Gastroesophageal sphincter (tissue), 4 donors: ENCODE measurements at regions not wholly inside any gene's neighbourhood (a gene's known extent, or its start where the extent isn't known, plus 50 kb on each side); places are given as distances from the start of the nearest gene placed in this dataset.
A peak's percentile ranks its signal among the peaks of the same experiment; 100 is the strongest.

Source experiments
- ATAC-seq: fragments of 150-250 bp; one replicate; pipeline ENCODE4 v1.9.1; 2016; ENCODE audit warnings: mild to moderate bottlenecking, moderate library complexity
- H3K27ac ChIP-seq, 4 donors: fragments of 200-600 bp; sonication (generic) in 3 of 4; 1 replicate in 3 of 4; 2 replicates in 1 of 4; pipeline ENCODE4 v1.5.1; 2016 to 2019
- H3K27me3 ChIP-seq: fragments of 200-600 bp; sonication (generic); one replicate; pipeline ENCODE4 v1.5.1; 2019
- H3K36me3 ChIP-seq, 2 donors: fragments of 200-600 bp; sonication (generic); one replicate each; pipeline ENCODE4 v1.5.1; 2019; ENCODE audit warnings: control low read depth in 1 of 2
- H3K4me1 ChIP-seq, 3 donors: fragments of 200-600 bp; sonication (generic); 1 replicate in 2 of 3; 2 replicates in 1 of 3; pipeline ENCODE4 v1.5.1; 2016 to 2019; ENCODE audit warnings: control low read depth in 2 of 3
- H3K4me3 ChIP-seq, 2 donors: fragments of 200-600 bp; sonication (generic); one replicate each; pipeline ENCODE4 v1.5.1; 2019; ENCODE audit warnings: mild to moderate bottlenecking in 1 of 2, moderate library complexity in 1 of 2
- H3K9me3 ChIP-seq, 3 donors: fragments of 200-600 bp; sonication (generic); one replicate each; pipeline ENCODE4 v1.5.1; 2017 to 2019; ENCODE audit warnings: control low read depth in 2 of 3
- CTCF ChIP-seq, 4 experiments: fragments of 200-600 bp in 2 of 4; fragments of 450-650 bp in 2 of 4; sonication (generic) in 1 of 4; IDR thresholded peaks; one replicate each; pipeline ENCODE4 v1.5.1; 2017 to 2019; ENCODE audit warnings: antibody characterized with exemption in 4 of 4, mild to moderate bottlenecking in 2 of 4, moderate library complexity in 2 of 4
- EP300 ChIP-seq: sonication (generic); formaldehyde crosslinking; IDR thresholded peaks from one replicate; pipeline ENCODE4 v1.6.1; 2017; ENCODE audit warnings: antibody characterized with exemption, mild to moderate bottlenecking
- POLR2A ChIP-seq, 2 donors: fragments of 450-650 bp; IDR thresholded peaks; one replicate each; pipeline ENCODE4 v1.6.1; 2017; ENCODE audit warnings: antibody characterized with exemption in 2 of 2, mild to moderate bottlenecking in 2 of 2, moderate library complexity in 1 of 2
- POLR2AphosphoS5 ChIP-seq: sonication (generic); formaldehyde crosslinking; IDR thresholded peaks from one replicate; pipeline ENCODE4 v1.6.1; 2017; ENCODE audit warnings: antibody characterized with exemption
- WGBS, 2 donors: methylation state at CpG; one replicate each; pipeline ENCODE4 v1.1.5; 2018; ENCODE audit warnings: low coverage in 1 of 2; 5-methylcytosine and 5-hydroxymethylcytosine counted together

- TF ChIP-seq EP300: no peak
- no peak for TF ChIP-seq POLR2A (IDR thresholded peaks at IDR 0.05)
- no peak for TF ChIP-seq POLR2AphosphoS5
- no peak for TF ChIP-seq CTCF (IDR thresholded peaks at IDR 0.05)
- 75 to 77% methylated on average over 1 of the region's 1 CpG for WGBS, 2 donors
Observed at GRCh38 chr3:168524129-168524528, 428.4 kb upstream of the GOLIM4 start.

GRCh38 chr3:168517249-168518071, 421.7 kb upstream of the GOLIM4 start:
- 77 to 81% methylated on average over 8 to 12 of the region's 14 CpGs for WGBS, 2 donors
- Histone ChIP-seq H3K36me3 (no peaks in the 10 kb centered on the region), H3K4me3 (no peak overlapping the region), H3K9me3 (no peaks in the 10 kb centered on the region), H3K4me1 (no peaks in the 10 kb centered on the region), H3K27ac (no peak overlapping the region), H3K27me3 (no peaks in the 10 kb centered on the region)
- ATAC-seq: no peak
- TF ChIP-seq CTCF (IDR thresholded peaks at IDR 0.05): no peak
- no peak for TF ChIP-seq EP300
- TF ChIP-seq POLR2AphosphoS5: no peak
- no peak for TF ChIP-seq POLR2A (IDR thresholded peaks at IDR 0.05)

More at GRCh38 chr3:168524129-168524528, 428.4 kb upstream of the GOLIM4 start:
- H3K27ac ChIP-seq: no peak overlapping the region
- no peaks in the 10 kb centered on the region for H3K4me1 ChIP-seq
- ATAC-seq: no peak
- H3K27me3 ChIP-seq: no peaks in the 10 kb centered on the region
- H3K9me3 ChIP-seq: no peaks in the 10 kb centered on the region
- H3K36me3 ChIP-seq: no peaks in the 10 kb centered on the region
- no peak overlapping the region for H3K4me3 ChIP-seq

GRCh38 chr3:168514252-168514651, 418.5 kb upstream of the GOLIM4 start:
- no peaks in the 10 kb centered on the region for H3K36me3 ChIP-seq
- no peak overlapping the region for H3K27ac ChIP-seq
- H3K27me3 ChIP-seq: no peaks in the 10 kb centered on the region
- no peaks in the 10 kb centered on the region for H3K4me1 ChIP-seq
- H3K4me3 ChIP-seq: no peak overlapping the region
- H3K9me3 ChIP-seq: no peaks in the 10 kb centered on the region
- TF ChIP-seq CTCF (IDR thresholded peaks at IDR 0.05) (no peak), POLR2AphosphoS5 (no peak)
- ATAC-seq: no peak

- no peak for TF ChIP-seq POLR2A (IDR thresholded peaks at IDR 0.05)
- TF ChIP-seq EP300: no peak
- no peak for TF ChIP-seq CTCF (IDR thresholded peaks at IDR 0.05)
- TF ChIP-seq POLR2AphosphoS5: no peak
- H3K4me3 ChIP-seq: no peak overlapping the region
- H3K36me3 ChIP-seq: no peaks in the 10 kb centered on the region
- no peaks in the 10 kb centered on the region for H3K9me3 ChIP-seq
- 59 to 64% methylated on average over 1 of the region's 1 CpG for WGBS, 2 donors
- H3K4me1 ChIP-seq: no peaks in the 10 kb centered on the region
- ATAC-seq: no peak
- no peak overlapping the region for H3K27ac ChIP-seq
- no peaks in the 10 kb centered on the region for H3K27me3 ChIP-seq
Observed at GRCh38 chr3:168512802-168513201, 417.1 kb upstream of the GOLIM4 start.

- WGBS, 2 donors: 54 to 72% methylated on average over 2 to 3 of the region's 3 CpGs
- peak; percentile 18 to 49 (median 32) for TF ChIP-seq CTCF (IDR thresholded peaks at IDR 0.05)
- TF ChIP-seq POLR2AphosphoS5: no peak
Observed at GRCh38 chr3:168511428-168512014, 415.8 kb upstream of the GOLIM4 start.

More at GRCh38 chr3:168511428-168512014, 415.8 kb upstream of the GOLIM4 start:
- H3K27ac ChIP-seq: no peak overlapping the region
- H3K36me3 ChIP-seq: no peaks in the 10 kb centered on the region
- no peak overlapping the region for H3K4me3 ChIP-seq
- ATAC-seq: no peak
- no peaks in the 10 kb centered on the region for H3K27me3 ChIP-seq
- no peaks in the 10 kb centered on the region for H3K9me3 ChIP-seq
- H3K4me1 ChIP-seq: no peaks in the 10 kb centered on the region
